SIG-M5 (cell line): ENCODE measurements at regions not wholly inside any gene's neighbourhood (a gene's known extent, or its start where the extent isn't known, plus 50 kb on each side); places are given as distances from the start of the nearest gene placed in this dataset.

Experiments
- DNase-seq: peaks from one replicate; lab custom pipeline; 2025; lab: John Stamatoyannopoulos, UW

DNA sequence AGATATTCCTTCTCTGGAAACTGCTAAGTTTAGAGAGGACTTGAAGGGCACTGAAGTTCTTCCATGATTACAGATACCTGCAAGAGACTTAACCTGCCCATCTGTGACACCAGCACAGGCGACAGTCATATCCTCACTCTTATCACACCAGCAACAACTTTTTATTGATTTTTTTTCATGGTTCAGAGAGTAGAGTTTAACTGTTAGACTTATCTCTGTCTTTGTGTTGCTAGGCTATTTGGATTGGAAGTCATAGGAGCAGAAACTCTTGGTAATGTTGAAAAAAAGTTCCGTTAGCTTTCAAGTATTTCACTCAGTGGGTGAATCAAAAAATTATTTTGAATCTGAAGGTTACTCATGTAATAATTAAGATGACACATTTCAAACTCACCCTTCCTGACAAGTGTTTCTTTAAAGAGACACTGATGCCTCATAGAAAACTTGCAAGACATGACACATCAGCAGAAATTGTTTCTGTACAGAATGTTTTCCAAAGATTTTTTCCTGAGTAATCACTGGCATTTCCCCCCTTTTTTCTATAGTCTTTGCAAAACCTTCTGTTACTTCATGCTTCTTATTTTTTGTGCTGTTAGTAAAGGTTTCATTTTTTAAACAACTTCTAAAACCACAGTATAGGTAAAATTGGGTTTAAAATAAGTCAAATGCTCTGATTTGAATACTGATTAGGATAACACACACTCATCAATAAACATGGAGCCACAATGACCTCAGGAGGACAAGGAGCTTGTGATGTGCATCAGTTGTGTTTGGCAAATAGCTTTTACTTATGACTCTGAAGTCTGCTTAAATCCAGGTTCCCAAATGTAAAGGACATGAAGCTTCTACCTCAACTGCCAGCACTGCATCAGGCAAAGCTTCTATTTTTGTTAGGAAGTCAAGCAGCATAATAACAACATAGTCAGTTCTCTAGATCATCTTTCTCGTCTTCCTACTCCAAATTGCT is 252.9 kb upstream of the MAN1A1 start:
- no peak for DNase-seq

DNA sequence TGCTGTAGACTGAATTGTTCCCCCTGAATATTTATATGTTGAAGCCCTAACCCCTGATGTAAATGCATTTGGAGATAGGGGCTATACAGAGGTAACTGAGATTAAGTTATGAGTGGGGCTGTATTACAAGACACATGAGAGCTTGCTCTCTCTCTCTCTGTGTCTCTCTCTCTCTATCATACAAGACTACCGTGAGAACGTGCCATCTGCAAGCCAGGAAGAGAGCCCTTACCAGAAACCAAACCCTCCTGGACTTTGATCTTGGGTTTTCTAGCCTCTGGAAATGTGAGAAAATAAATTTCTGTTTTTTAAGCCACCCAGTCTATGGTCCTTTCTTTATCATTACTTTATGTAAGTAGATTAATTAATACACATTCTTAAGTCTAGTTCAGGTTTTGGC is 249.3 kb upstream of the MAN1A1 start:
- DNase-seq, result no peak

DNA sequence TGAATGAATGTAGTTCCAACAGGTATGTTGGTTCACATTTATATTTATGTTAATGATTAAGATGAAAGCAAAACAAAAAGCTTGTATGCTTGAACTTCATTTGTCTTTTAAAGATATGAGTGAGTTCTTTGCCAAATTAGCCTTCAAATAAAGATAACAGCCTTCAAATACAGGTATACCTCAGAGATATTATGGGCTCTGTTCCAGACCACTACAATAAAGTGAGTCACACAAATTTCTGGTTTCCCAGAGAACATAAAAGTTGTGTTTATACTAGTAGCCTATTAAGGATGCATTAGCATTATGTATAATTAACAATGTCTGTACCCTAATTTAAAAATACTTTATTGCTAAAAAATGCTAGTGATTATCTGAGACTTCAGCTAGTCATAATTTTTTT is 245.3 kb upstream of the MAN1A1 start:
- no peak for DNase-seq

DNA sequence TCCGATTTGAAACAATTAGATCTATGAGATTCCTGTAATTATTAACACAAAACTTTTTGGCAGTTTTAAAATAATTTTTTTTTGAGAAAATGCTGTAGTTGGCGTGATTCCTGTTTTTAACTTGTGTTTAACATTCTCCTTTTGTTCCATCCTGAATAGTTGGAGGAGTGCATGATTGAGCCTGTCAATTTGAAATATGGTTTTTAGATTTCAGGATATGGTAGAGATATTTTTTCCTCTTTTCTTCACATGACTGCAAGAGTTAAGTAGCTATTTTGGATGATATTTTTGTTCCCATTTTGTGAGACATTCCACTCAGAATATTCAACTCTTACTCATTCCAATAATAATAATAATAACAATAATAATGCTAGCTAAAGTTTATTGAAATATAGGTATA is 241.7 kb upstream of the MAN1A1 start:
- no peak for DNase-seq

DNA sequence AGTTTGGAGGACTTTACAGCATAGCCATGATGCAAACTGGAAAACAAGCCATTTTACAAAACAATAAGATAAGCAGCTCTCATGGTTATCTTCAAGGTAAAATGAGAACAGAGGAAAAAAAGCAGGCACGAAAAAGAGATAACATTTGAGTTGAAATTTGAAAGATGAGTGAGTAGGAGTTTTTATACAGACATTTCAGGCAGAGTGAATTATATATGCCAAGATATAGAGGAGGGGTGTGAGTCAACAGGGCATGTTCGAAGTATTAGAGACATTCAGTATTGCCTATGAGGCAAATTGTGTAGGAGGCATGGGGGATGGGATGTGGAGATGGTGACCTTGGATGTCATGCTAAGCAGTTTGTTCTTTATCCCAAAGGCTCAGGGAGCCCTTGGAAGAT is 240.5 kb upstream of the MAN1A1 start:
- DNase-seq, result no peak

DNA sequence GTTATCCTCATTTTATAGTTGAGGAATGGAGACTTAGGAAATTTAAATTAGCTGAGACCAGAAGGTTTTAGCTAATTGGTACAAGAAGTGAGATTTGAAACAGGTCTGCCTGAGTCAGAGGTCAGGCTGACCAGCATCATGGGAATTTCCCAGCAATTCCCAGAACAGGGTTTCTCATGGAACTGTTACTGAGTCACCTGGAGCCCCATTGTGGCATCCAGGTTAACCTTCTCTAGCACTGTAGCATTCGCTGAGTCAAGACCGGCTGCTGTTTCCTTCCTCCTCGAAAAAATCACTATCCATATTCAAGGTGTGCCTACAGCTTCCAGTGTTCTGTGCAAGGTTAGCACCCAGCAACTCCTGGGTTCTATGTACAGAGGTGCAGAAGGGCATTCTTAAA is 238.0 kb upstream of the MAN1A1 start:
- DNase-seq, result no peak

GRCh38 chr6:119586250-119586882 is 236.8 kb upstream of the MAN1A1 start:
- no peak for DNase-seq

DNA sequence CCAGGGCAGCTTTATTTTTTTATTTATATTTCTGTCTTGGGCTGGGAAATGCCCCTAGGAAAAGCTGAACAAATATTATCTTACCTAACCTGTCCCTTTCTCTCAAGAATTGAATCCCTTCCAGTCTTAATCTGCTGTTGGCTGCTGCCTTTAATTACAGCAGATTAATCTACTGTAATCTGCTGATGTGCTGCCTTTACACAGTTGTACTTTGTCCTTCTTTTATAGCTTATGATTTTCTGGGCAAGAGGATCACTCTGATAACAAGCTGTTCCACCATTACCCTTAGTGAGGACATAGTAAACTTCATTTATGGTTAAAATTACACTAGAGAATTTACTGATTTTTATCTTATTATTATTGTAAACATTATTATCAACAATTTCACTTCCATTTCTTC is 234.5 kb upstream of the MAN1A1 start:
- DNase-seq, result no peak

DNA sequence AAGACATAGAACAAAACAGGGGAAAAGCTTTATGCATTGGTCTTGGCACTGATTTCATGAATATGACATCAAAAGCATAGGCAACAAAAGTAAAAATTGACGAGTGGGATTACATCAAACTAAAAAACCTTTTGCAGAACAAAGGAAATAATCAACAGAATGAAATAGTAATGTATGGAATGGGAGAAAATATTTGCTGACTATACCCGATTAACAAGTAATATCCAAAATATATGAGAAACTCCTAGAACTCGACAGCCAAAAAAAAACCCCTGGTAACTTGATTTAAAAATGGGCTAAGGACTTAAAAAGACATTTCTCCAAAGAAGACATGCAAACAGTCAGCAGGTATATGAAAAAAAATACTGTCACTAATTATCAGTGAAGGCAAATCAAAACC is 231.7 kb upstream of the MAN1A1 start:
- no peak for DNase-seq

DNA sequence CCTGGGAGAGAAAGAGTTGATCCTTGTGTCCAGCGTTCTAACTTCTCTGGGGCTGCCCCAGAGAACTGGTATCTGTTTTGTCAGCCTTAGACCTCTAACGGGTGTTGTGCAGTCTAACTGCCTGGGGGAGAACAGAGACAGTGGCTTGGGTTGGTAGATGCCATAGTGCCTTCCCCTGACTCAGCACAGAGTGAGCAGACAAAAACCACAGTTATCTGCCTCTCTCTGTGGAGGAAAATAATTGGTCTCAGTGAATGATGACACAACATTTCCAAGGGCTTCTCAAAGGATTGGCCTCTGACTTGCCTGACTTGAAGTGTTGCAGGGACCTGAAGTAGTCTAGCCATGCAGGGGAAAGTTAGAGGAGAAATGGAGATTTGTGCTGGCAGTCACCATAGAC is 226.2 kb upstream of the MAN1A1 start:
- no peak for DNase-seq

DNA sequence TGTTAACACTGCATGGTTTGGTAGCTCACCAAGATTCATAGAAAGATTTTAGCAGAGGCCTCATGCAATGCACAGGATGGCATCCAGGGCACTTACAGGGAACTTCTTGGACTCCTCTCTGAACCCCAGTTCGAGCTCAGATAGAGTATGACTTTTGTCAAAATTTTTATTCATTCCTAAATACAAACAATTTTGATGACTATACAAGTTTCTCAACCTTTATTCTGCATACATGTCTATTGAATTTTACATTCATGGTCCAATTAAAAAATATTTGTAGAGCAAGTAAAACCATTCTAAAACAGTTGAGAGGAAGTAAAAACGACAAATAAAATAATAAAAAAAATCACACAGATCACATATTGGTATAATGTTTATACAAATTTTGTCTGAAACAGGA is 219.0 kb upstream of the MAN1A1 start:
- DNase-seq, result no peak

DNA sequence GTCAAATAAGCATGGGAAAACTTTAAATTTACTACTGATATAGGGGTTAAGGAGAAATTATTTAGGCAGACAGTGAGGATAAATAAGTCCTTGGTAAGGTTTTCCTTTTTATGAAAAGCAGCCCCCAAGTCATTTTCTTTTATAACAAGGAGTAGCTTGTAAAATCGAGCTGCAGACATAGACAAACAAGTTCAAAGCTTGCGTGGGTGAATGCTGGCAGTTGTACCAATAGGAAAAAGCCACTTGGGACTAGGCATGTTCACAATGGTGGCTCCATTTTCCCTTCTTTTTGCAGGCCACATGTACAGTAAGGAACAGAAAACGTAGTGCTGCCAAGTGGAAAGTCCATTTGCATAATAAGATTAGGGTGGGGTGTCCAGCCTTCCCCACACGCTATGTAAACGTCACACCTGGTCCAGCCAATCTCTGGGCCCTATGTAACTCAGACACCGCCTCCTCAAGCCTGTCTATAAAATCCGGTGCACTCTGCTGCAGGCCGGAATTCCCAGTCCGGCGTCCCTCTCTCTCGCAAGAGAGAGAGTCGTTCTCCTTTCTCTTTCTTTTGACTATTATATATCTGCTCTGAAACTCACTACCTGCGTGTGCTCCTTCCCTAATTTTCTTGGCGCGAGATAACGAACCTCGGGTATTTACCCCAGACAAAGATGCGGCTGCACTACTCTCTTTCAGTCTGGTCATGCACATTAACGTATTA is 217.1 kb upstream of the MAN1A1 start:
- DNase-seq, result no peak

DNA sequence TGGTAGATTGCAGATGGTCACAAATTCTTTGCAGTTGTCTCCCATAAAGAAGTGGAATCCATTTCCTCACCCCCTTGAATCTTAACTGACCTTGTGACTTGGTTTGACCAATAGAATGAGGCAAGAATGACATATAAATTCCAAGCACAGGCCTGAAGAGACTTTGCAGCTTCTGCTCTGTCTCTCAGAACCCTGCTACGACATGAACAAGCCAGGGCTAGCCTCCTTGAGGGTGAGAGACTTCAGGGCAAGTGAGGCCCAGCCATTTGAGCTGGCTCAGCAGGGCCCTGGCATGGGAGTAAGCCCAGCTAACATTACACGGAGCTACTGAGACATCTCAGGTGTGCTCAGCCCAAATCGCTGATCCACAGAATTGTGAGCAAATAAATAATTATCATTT is 216.3 kb upstream of the MAN1A1 start:
- no peak for DNase-seq

DNA sequence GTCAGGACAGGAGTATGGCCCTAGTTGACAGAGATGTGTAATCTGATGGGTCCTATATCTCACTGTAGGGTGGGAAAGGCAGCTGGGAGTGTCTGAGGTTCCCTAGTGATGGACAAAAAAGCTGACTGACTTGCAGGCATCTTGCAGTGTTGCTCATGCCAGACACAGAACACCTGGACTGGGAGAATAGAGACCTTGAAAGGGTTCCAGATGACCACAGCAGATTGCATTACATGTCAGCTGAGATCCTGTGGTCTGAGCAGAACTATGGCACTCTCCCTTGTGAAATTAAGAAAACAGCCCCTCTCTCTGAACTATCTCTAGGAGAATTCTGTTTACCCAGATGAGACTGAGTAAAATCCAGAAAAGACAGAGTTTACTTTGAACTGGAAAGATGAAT is 212.6 kb upstream of the MAN1A1 start:
- no peak for DNase-seq

- DNase-seq, result no peak
Measured at GRCh38 chr6:119559586-119559985, 210.0 kb upstream of the MAN1A1 start.

DNA sequence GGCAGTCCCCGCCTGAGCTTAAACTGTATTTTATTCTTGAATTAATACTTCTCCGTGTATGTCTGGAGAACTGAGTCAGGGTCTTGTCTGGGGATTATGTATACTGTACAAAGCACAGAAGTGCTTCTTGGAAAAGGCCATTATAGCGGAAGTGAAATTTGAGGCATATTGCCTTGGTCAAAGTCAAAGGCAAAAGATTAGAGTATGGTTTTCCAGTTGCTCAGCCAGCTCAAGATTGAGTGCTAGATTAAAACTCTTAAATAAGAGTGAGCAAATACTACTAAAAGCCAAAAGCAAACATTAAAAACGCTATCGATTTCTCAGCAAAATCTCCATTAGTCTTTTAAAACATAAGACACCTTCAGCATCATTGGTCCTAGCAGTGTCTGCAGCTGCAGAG is 207.7 kb upstream of the MAN1A1 start:
- DNase-seq, result no peak

- DNase-seq, result no peak
Measured at GRCh38 chr6:119552021-119552420, 202.5 kb upstream of the MAN1A1 start.

GRCh38 chr6:119547024-119547423 is 197.5 kb upstream of the MAN1A1 start:
- DNase-seq, result no peak

GRCh38 chr6:119545245-119545644 is 195.7 kb upstream of the MAN1A1 start:
- DNase-seq, result no peak

- no peak for DNase-seq
Measured at GRCh38 chr6:119544325-119545175, 195.0 kb upstream of the MAN1A1 start.

- no peak for DNase-seq
Measured at GRCh38 chr6:119543332-119543731, 193.8 kb upstream of the MAN1A1 start.

DNA sequence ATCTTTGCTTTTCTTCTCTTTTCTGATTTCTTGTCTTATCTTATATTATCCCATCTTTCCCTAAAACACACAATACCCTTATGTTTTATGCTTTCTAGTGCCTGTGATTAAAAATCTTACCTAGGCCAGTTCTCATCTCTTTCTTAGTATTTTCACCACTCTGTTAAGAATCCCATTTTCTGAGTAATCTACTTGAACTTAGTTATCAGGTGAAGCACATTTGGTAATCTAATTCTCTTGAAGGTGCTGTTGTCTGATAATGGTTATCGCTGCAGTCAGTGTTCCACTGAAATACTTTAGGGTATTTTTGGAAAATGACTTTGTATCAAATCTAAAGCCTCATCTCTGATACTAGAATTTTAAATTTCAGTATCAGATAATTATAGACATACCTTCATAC is 192.5 kb upstream of the MAN1A1 start:
- no peak for DNase-seq
